Liver (tissue), 8 donors: ENCODE measurements at regions not wholly inside any gene's neighbourhood (a gene's known extent, or its start where the extent isn't known, plus 50 kb on each side); places are given as distances from the start of the nearest gene placed in this dataset.

Source experiments
- DNase-seq: peaks from one replicate; pipeline ENCODE4 v3.0.0-alpha.2; 2017; ENCODE audit warnings: low spot score
- H3K27ac ChIP-seq, 2 donors: one replicate each; pipeline ENCODE4 v1.7.0; 2013; ENCODE audit warnings: inconsistent platforms in 2 of 2, low read length in 2 of 2, control low read depth in 1 of 2, low read depth in 1 of 2, mild to moderate bottlenecking in 1 of 2
- H3K27me3 ChIP-seq, 4 donors: one replicate each; pipeline versions ENCODE4 v1.6.1 to v1.7.0; 2013; ENCODE audit warnings: low read length in 3 of 4, inconsistent platforms in 1 of 4, mild to moderate bottlenecking in 1 of 4, moderate library complexity in 1 of 4; ENCODE audit not compliant: control insufficient read depth in 4 of 4, insufficient read depth in 4 of 4
- H3K36me3 ChIP-seq, 4 donors: one replicate each; pipeline versions ENCODE4 v1.6.1 to v1.7.0; 2013; ENCODE audit warnings: low read length in 3 of 4, mild to moderate bottlenecking in 3 of 4, low read depth in 1 of 4, moderate library complexity in 1 of 4; ENCODE audit not compliant: control insufficient read depth in 4 of 4, insufficient read depth in 3 of 4
- H3K4me1 ChIP-seq, 4 donors: one replicate each; pipeline versions ENCODE4 v1.6.1 to v1.7.0; 2013; ENCODE audit warnings: low read length in 3 of 4, mild to moderate bottlenecking in 3 of 4, moderate library complexity in 1 of 4; ENCODE audit not compliant: control insufficient read depth in 4 of 4, insufficient read depth in 4 of 4
- H3K4me3 ChIP-seq, 3 donors: one replicate each; pipeline versions ENCODE4 v1.6.1 to v1.7.0; 2013; ENCODE audit warnings: low read length in 3 of 3, control low read depth in 1 of 3, low read depth in 1 of 3, mild to moderate bottlenecking in 1 of 3
- H3K9ac ChIP-seq, 2 donors: one replicate each; pipeline ENCODE4 v1.7.0; 2013; ENCODE audit warnings: low read length in 2 of 2, mild to moderate bottlenecking in 2 of 2, moderate library complexity in 2 of 2, control low read depth in 1 of 2, low read depth in 1 of 2
- H3K9me3 ChIP-seq, 4 donors: one replicate each; pipeline versions ENCODE4 v1.6.1 to v1.7.0; 2013; ENCODE audit warnings: low read length in 3 of 4; ENCODE audit not compliant: control insufficient read depth in 4 of 4
- ATF3 ChIP-seq: IDR thresholded peaks from 2 replicates; pipeline ENCODE4 v1.6.1; 2016; ENCODE audit warnings: antibody characterized with exemption
- FOXA1 ChIP-seq: IDR thresholded peaks from 2 replicates; pipeline ENCODE4 v1.6.1; 2016; ENCODE audit warnings: antibody characterized with exemption
- FOXA2 ChIP-seq: IDR thresholded peaks from 2 replicates; pipeline ENCODE4 v1.6.1; 2016; ENCODE audit warnings: antibody characterized with exemption
- GABPA ChIP-seq, 2 donors: IDR thresholded peaks in 1 of 2; conservative IDR thresholded peaks in 1 of 2; 2 replicates each; pipeline ENCODE4 v1.6.1; 2016; ENCODE audit warnings: antibody characterized with exemption in 2 of 2, mild to moderate bottlenecking in 1 of 2, moderate library complexity in 1 of 2
- HNF4A ChIP-seq, 2 donors: conservative IDR thresholded peaks; 2 replicates each; pipeline ENCODE4 v1.6.1; 2016; ENCODE audit warnings: antibody characterized with exemption in 2 of 2, mild to moderate bottlenecking in 2 of 2
- HNF4G ChIP-seq: IDR thresholded peaks from 2 replicates; pipeline ENCODE4 v1.6.1; 2016; ENCODE audit warnings: antibody characterized with exemption
- JUND ChIP-seq, 2 donors: IDR thresholded peaks; 2 replicates each; pipeline ENCODE4 v1.6.1; 2016; ENCODE audit warnings: antibody characterized with exemption in 2 of 2
- NR2F2 ChIP-seq: IDR thresholded peaks from 2 replicates; pipeline ENCODE4 v1.6.1; 2016; ENCODE audit warnings: antibody characterized with exemption
- RAD21 ChIP-seq, 2 donors: IDR thresholded peaks; 2 replicates each; pipeline ENCODE4 v1.6.1; 2016; ENCODE audit warnings: antibody characterized with exemption in 2 of 2, mild to moderate bottlenecking in 2 of 2
- REST ChIP-seq: IDR thresholded peaks from 2 replicates; pipeline ENCODE4 v1.6.1; 2016; ENCODE audit warnings: antibody characterized with exemption, mild to moderate bottlenecking
- RXRA ChIP-seq, 2 donors: IDR thresholded peaks; 2 replicates each; pipeline ENCODE4 v1.6.1; 2017 to 2018; ENCODE audit warnings: antibody characterized with exemption in 2 of 2, mild to moderate bottlenecking in 1 of 2
- SP1 ChIP-seq: IDR thresholded peaks from 2 replicates; pipeline ENCODE4 v1.6.1; 2018; ENCODE audit warnings: antibody characterized with exemption, mild to moderate bottlenecking
- TAF1 ChIP-seq: conservative IDR thresholded peaks from 2 replicates; pipeline ENCODE4 v1.6.1; 2016; ENCODE audit warnings: antibody characterized with exemption, mild to moderate bottlenecking
- YY1 ChIP-seq: IDR thresholded peaks from 2 replicates; pipeline ENCODE4 v1.6.1; 2016; ENCODE audit warnings: antibody characterized with exemption, mild to moderate bottlenecking
- WGBS: extraction: QIAGEN DNeasy Blood & Tissue Kit; methylation state at CpG from one replicate; pipeline ENCODE4 v1.1.7; 2013; 5-methylcytosine and 5-hydroxymethylcytosine counted together
- TF ChIP-seq, protein P1 (sequence below): IDR thresholded peaks from 2 replicates; pipeline ENCODE4 v1.6.1; 2016; ENCODE audit warnings: antibody characterized with exemption
- TF ChIP-seq, protein P2 (sequence below): fragments of 150-350 bp; IDR thresholded peaks from 2 replicates; pipeline ENCODE4 v1.5.1; 2017; ENCODE audit warnings: improper control_type of control experiment, low read depth, low read length; ENCODE audit not compliant: missing input control
- TF ChIP-seq, protein P3 (sequence below): IDR thresholded peaks from 2 replicates; pipeline ENCODE4 v1.6.1; 2016; ENCODE audit warnings: antibody characterized with exemption
- donor health status: healthy.
- donor health status: healthy.
- donor health status: healthy.
- donor health status: healthy.
- donor health status: healthy.

GRCh38 chr6:74434171-74434570 lies 738.2 kb downstream of the CD109 start:
- H3K4me1 ChIP-seq = no peaks in the 10 kb centered on the region
- no peak for DNase-seq
- no peak overlapping the region for H3K27ac ChIP-seq
- H3K9me3 ChIP-seq = no peaks in the 10 kb centered on the region
- no peaks in the 10 kb centered on the region for H3K27me3 ChIP-seq
- no peak overlapping the region for H3K4me3 ChIP-seq
- TF ChIP-seq, protein P1, sequence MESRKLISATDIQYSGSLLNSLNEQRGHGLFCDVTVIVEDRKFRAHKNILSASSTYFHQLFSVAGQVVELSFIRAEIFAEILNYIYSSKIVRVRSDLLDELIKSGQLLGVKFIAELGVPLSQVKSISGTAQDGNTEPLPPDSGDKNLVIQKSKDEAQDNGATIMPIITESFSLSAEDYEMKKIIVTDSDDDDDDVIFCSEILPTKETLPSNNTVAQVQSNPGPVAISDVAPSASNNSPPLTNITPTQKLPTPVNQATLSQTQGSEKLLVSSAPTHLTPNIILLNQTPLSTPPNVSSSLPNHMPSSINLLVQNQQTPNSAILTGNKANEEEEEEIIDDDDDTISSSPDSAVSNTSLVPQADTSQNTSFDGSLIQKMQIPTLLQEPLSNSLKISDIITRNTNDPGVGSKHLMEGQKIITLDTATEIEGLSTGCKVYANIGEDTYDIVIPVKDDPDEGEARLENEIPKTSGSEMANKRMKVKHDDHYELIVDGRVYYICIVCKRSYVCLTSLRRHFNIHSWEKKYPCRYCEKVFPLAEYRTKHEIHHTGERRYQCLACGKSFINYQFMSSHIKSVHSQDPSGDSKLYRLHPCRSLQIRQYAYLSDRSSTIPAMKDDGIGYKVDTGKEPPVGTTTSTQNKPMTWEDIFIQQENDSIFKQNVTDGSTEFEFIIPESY = no peak
- no peak for TF ChIP-seq SP1
- no peak for TF ChIP-seq HNF4G
- TF ChIP-seq, protein P2, sequence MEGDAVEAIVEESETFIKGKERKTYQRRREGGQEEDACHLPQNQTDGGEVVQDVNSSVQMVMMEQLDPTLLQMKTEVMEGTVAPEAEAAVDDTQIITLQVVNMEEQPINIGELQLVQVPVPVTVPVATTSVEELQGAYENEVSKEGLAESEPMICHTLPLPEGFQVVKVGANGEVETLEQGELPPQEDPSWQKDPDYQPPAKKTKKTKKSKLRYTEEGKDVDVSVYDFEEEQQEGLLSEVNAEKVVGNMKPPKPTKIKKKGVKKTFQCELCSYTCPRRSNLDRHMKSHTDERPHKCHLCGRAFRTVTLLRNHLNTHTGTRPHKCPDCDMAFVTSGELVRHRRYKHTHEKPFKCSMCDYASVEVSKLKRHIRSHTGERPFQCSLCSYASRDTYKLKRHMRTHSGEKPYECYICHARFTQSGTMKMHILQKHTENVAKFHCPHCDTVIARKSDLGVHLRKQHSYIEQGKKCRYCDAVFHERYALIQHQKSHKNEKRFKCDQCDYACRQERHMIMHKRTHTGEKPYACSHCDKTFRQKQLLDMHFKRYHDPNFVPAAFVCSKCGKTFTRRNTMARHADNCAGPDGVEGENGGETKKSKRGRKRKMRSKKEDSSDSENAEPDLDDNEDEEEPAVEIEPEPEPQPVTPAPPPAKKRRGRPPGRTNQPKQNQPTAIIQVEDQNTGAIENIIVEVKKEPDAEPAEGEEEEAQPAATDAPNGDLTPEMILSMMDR = no peak
- no peak for TF ChIP-seq FOXA1
- TF ChIP-seq NR2F2 = no peak
- TF ChIP-seq TAF1 = no peak
- TF ChIP-seq, protein P3, sequence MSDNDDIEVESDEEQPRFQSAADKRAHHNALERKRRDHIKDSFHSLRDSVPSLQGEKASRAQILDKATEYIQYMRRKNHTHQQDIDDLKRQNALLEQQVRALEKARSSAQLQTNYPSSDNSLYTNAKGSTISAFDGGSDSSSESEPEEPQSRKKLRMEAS = no peak
- TF ChIP-seq JUND (IDR thresholded peaks at IDR 0.05) = no peak
- TF ChIP-seq GABPA (IDR thresholded peaks at IDR 0.05 in 1 of 2, conservative IDR thresholded peaks at IDR 0.05 in 1 of 2) = no peak
- no peak for TF ChIP-seq ATF3
- TF ChIP-seq RXRA (IDR thresholded peaks at IDR 0.05) = no peak
- no peak for TF ChIP-seq YY1
- no peak for TF ChIP-seq FOXA2
- no peak for TF ChIP-seq REST
- TF ChIP-seq HNF4A (conservative IDR thresholded peaks at IDR 0.05) = no peak
- H3K9ac ChIP-seq = no peak overlapping the region
- no peaks in the 10 kb centered on the region for H3K36me3 ChIP-seq

GRCh38 chr6:74431873-74432580 lies 736.0 kb downstream of the CD109 start:
- H3K4me3 ChIP-seq = no peak overlapping the region
- DNase-seq = no peak
- no peaks in the 10 kb centered on the region for H3K36me3 ChIP-seq
- H3K27me3 ChIP-seq = no peaks in the 10 kb centered on the region
- no peaks in the 10 kb centered on the region for H3K9me3 ChIP-seq
- H3K4me1 ChIP-seq = no peaks in the 10 kb centered on the region
- H3K27ac ChIP-seq = no peak overlapping the region
- H3K9ac ChIP-seq = no peak overlapping the region
- 79% methylated on average over 3 of the region's 3 CpGs for WGBS
- TF ChIP-seq HNF4G = no peak
- no peak for TF ChIP-seq FOXA2
- TF ChIP-seq SP1 = no peak
- TF ChIP-seq YY1 = no peak
- no peak for TF ChIP-seq JUND (IDR thresholded peaks at IDR 0.05)
- no peak for TF ChIP-seq HNF4A (conservative IDR thresholded peaks at IDR 0.05)
- no peak for TF ChIP-seq FOXA1
- TF ChIP-seq, protein P2 = no peak
- TF ChIP-seq RAD21 (IDR thresholded peaks at IDR 0.05) = no peak
- no peak for TF ChIP-seq REST
- TF ChIP-seq GABPA (IDR thresholded peaks at IDR 0.05 in 1 of 2, conservative IDR thresholded peaks at IDR 0.05 in 1 of 2) = no peak
